Upper lobe of right lung (tissue), 1 donor: ENCODE measurements at regions not wholly inside any gene's neighbourhood (a gene's known extent, or its start where the extent isn't known, plus 50 kb on each side); places are given as distances from the start of the nearest gene placed in this dataset.

Experiments
- ATAC-seq: fragments of 200-7000 bp; cut with Tn5 transposase; one replicate; pipeline ENCODE4 v1.9.1; 2020; ENCODE audit warnings: mild to moderate bottlenecking, moderate library complexity
- DNase-seq: peaks from one replicate; pipeline ENCODE4 v3.0.0-alpha.2; 2020
- H3K27ac ChIP-seq: fragments of 200-600 bp; one replicate; pipeline ENCODE4 v1.8.0; 2022
- H3K27me3 ChIP-seq: fragments of 200-600 bp; one replicate; pipeline ENCODE4 v1.8.0; 2022; ENCODE audit warnings: mild to moderate bottlenecking
- H3K36me3 ChIP-seq: fragments of 200-600 bp; one replicate; pipeline ENCODE4 v1.8.0; 2022
- H3K4me1 ChIP-seq: fragments of 200-600 bp; one replicate; pipeline ENCODE4 v1.8.0; 2022
- H3K4me3 ChIP-seq: fragments of 200-600 bp; one replicate; pipeline ENCODE4 v1.8.0; 2022; ENCODE audit warnings: mild to moderate bottlenecking
- H3K9me3 ChIP-seq: fragments of 200-600 bp; one replicate; pipeline ENCODE4 v1.8.0; 2022
- CTCF ChIP-seq: fragments of 200-600 bp; IDR thresholded peaks from one replicate; pipeline ENCODE4 v1.8.0; 2022; ENCODE audit warnings: antibody characterized with exemption
- intact Hi-C: fragments of 100-400 bp; cut with DNase I; formaldehyde crosslinking; loops from one replicate; pipeline ENCODE4 v1.11.0; 2022
- donor health status: DM: no; HTN: yes; CAD: no; lungs with severe emphysema.

- Histone ChIP-seq H3K27me3 (no peaks in the 10 kb centered on the region), H3K27ac (no peak overlapping the region), H3K4me3 (no peak overlapping the region), H3K4me1 (no peaks in the 10 kb centered on the region), H3K9me3 (no peaks in the 10 kb centered on the region), H3K36me3 (no peaks in the 10 kb centered on the region)
- TF ChIP-seq CTCF: no peak
- DNase-seq (no peak), ATAC-seq (no peak)
- intact Hi-C loops: no loop called here
Observed at GRCh38 chrX:128717635-128718578, 665.7 kb upstream of the ACTRT1 start.

GRCh38 chrX:128714425-128714824, 662.2 kb upstream of the ACTRT1 start:
- H3K9me3 ChIP-seq: no peaks in the 10 kb centered on the region
- TF ChIP-seq CTCF: no peak
- ATAC-seq (no peak), DNase-seq (no peak)
- H3K4me3 ChIP-seq: no peak overlapping the region
- no peaks in the 10 kb centered on the region for H3K27me3 ChIP-seq
- H3K4me1 ChIP-seq: no peaks in the 10 kb centered on the region
- intact Hi-C loops: no loop called here
- H3K27ac ChIP-seq: no peak overlapping the region
- H3K36me3 ChIP-seq: no peaks in the 10 kb centered on the region

GRCh38 chrX:128699716-128700285, 647.6 kb upstream of the ACTRT1 start:
- no peak for DNase-seq
- H3K4me3 ChIP-seq: no peak overlapping the region
- no peaks in the 10 kb centered on the region for H3K4me1 ChIP-seq
- no peaks in the 10 kb centered on the region for H3K36me3 ChIP-seq
- H3K27me3 ChIP-seq: no peaks in the 10 kb centered on the region
- no peak overlapping the region for H3K27ac ChIP-seq
- intact Hi-C loops: no loop called here
- TF ChIP-seq CTCF: no peak
- no peak for ATAC-seq
- H3K9me3 ChIP-seq: no peaks in the 10 kb centered on the region

GRCh38 chrX:128698573-128699181, 646.5 kb upstream of the ACTRT1 start:
- no peaks in the 10 kb centered on the region for H3K4me1 ChIP-seq
- no peak for ATAC-seq

GRCh38 chrX:128691872-128692271, 639.7 kb upstream of the ACTRT1 start:
- no peak overlapping the region for H3K4me3 ChIP-seq
- TF ChIP-seq CTCF: no peak
- H3K27me3 ChIP-seq: no peaks in the 10 kb centered on the region
- no peak overlapping the region for H3K27ac ChIP-seq
- DNase-seq (no peak), ATAC-seq (no peak)
- intact Hi-C loops: no loop called here
- H3K4me1 ChIP-seq: no peaks in the 10 kb centered on the region
- H3K36me3 ChIP-seq: no peaks in the 10 kb centered on the region
- H3K9me3 ChIP-seq: no peaks in the 10 kb centered on the region

More at GRCh38 chrX:128698573-128699181, 646.5 kb upstream of the ACTRT1 start:
- intact Hi-C loops: no loop called here
- TF ChIP-seq CTCF: no peak
- DNase-seq: no peak
- H3K9me3 ChIP-seq: no peaks in the 10 kb centered on the region
- H3K4me3 ChIP-seq: no peak overlapping the region
- no peak overlapping the region for H3K27ac ChIP-seq
- no peaks in the 10 kb centered on the region for H3K36me3 ChIP-seq
- H3K27me3 ChIP-seq: no peaks in the 10 kb centered on the region
